CD4-positive, alpha-beta memory T cell (primary cell): ENCODE measurements at regions not wholly inside any gene's neighbourhood (a gene's known extent, or its start where the extent isn't known, plus 50 kb on each side); places are given as distances from the start of the nearest gene placed in this dataset.

Experiments
- CTCF ChIA-PET: fragments of 350-600 bp; sonication (Branson Sonifier 250); formaldehyde crosslinking; loops from one replicate; lab custom pipeline; 2021; ENCODE audit warnings: inconsistent platforms; ENCODE audit not compliant: partially characterized antibody; lab: Charles Lee
- POLR2A ChIA-PET: fragments of 350-600 bp; sonication (Branson Sonifier 250); formaldehyde crosslinking; loops from one replicate; lab custom pipeline; 2021; ENCODE audit not compliant: partially characterized antibody; lab: Charles Lee
- DNase-seq, 5 donors: peaks; one replicate each; pipeline versions ENCODE4 v3.0.0 to v3.0.0-alpha.2; 2020 to 2022; ENCODE audit warnings: mixed read lengths in 1 of 5
- H3K27ac ChIP-seq: one replicate; pipeline ENCODE4 v1.7.0; 2013; ENCODE audit warnings: low read depth, low read length
- H3K27me3 ChIP-seq: 2 replicates; pipeline ENCODE4 v1.7.0; 2013; ENCODE audit warnings: mild to moderate bottlenecking, low read length, moderate library complexity; ENCODE audit not compliant: insufficient read depth
- H3K36me3 ChIP-seq: 2 replicates; pipeline ENCODE4 v1.7.0; 2013; ENCODE audit warnings: mild to moderate bottlenecking, low read length, moderate library complexity; ENCODE audit not compliant: insufficient read depth
- H3K4me1 ChIP-seq: 2 replicates; pipeline ENCODE4 v1.7.0; 2013; ENCODE audit warnings: mild to moderate bottlenecking, low read length, moderate library complexity; ENCODE audit not compliant: insufficient read depth
- H3K4me3 ChIP-seq, 2 donors: one replicate each; pipeline ENCODE4 v1.7.0; 2013; ENCODE audit warnings: low read length in 2 of 2, mild to moderate bottlenecking in 1 of 2
- H3K9me3 ChIP-seq, 2 donors: one replicate each; pipeline ENCODE4 v1.7.0; 2013; ENCODE audit warnings: low read length in 2 of 2, control low read depth in 1 of 2; ENCODE audit not compliant: control insufficient read depth in 1 of 2
- H3K27ac Mint-ChIP-seq, 7 donors: one replicate each; pipeline ENCODE4 v1.8.0; 2020 to 2021; ENCODE audit warnings: mixed read lengths in 7 of 7, mild to moderate bottlenecking in 6 of 7, inconsistent platforms in 3 of 7, moderate library complexity in 3 of 7
- H3K27me3 Mint-ChIP-seq, 2 donors: one replicate each; pipeline ENCODE4 v1.8.0; 2020 to 2021; ENCODE audit warnings: mixed read lengths in 2 of 2
- H3K36me3 Mint-ChIP-seq, 2 donors: one replicate each; pipeline ENCODE4 v1.8.0; 2020 to 2021; ENCODE audit warnings: mixed read lengths in 2 of 2, inconsistent platforms in 1 of 2, mild to moderate bottlenecking in 1 of 2
- H3K4me1 Mint-ChIP-seq, 4 donors: one replicate each; pipeline ENCODE4 v1.8.0; 2020 to 2021; ENCODE audit warnings: mixed read lengths in 4 of 4, mild to moderate bottlenecking in 1 of 4
- H3K4me3 Mint-ChIP-seq, 8 donors: one replicate each; pipeline ENCODE4 v1.8.0; 2020 to 2021; ENCODE audit warnings: mixed read lengths in 8 of 8, mild to moderate bottlenecking in 7 of 8, moderate library complexity in 6 of 8, inconsistent platforms in 3 of 8
- H3K9me3 Mint-ChIP-seq, 8 donors: one replicate each; pipeline ENCODE4 v1.8.0; 2020 to 2021; ENCODE audit warnings: mixed read lengths in 8 of 8, mild to moderate bottlenecking in 5 of 8, inconsistent platforms in 3 of 8, moderate library complexity in 1 of 8
- intact Hi-C: fragments of 100-400 bp; cut with micrococcal nuclease; formaldehyde crosslinking; loops from one replicate; pipeline ENCODE4 v1.15.1; 2023

DNA sequence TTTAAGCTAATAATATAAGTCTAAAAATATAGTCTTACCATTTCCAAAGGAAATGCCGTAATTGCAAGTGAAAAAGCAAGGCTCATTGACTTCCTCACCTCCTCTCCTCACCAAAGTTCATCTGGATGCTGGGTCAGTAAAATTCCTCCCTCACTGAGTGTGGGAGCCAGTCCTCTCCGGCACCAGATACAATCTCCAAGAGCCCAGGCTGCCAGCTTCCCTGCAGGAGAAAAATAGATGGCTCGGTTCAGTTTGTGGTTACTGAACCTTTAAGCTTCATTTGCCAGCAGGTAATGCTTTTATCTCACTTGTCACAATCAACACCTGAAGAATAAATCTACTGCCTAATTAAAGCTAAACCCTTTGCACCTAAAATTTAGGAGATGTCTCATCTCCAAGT is 115.3 kb upstream of the VLDLR start:
- CTCF ChIA-PET: no interaction called here
- H3K4me1 Mint-ChIP-seq: peaks cover 0 to 1% (median 0%) of the 10 kb centered on the region in 4 donors
- intact Hi-C loops: no loop called here

DNA sequence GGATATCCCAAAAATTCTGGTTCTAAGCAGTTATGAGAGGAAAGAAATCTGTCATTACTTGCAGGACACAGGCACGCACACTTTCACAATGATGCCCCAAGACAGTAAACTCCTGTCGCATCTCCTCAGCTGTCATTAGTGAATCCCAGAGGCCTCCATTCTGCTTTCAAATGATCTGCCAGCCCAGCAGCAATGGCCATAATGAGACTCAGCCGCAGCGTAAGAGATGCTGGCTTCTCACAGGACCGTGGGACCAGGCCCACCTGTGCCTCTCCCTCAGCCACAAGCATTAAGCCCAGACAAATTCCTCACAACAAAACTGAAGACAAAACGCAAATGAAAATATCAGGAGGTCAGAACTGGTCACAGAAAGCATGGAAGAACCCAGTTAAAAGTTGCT is 98.0 kb upstream of the VLDLR start:
- H3K9me3 ChIP-seq: no peaks in the 10 kb centered on the region
- no peaks in the 10 kb centered on the region for H3K36me3 ChIP-seq
- ChIA-PET CTCF (no interaction called here), POLR2A (no interaction called here)
- DNase-seq: no peak
- no peaks in the 10 kb centered on the region for H3K4me1 ChIP-seq
- Mint-ChIP-seq H3K36me3 (no peaks in the 10 kb centered on the region), H3K4me1 (no peaks in the 10 kb centered on the region), H3K27ac (no peak overlapping the region), H3K4me3 (no peak overlapping the region), H3K9me3 (peaks cover 0 to 16% (median 12%) of the 10 kb centered on the region in 8 donors), H3K27me3 (peaks cover 0 to 4% of the 10 kb centered on the region in 2 donors)
- no peak overlapping the region for H3K4me3 ChIP-seq
- H3K27ac ChIP-seq: no peak overlapping the region
- intact Hi-C loops: no loop called here
- no peaks in the 10 kb centered on the region for H3K27me3 ChIP-seq

More for the DNA sequence above, 115.3 kb upstream of the VLDLR start:
- H3K4me3 Mint-ChIP-seq: no peak overlapping the region
- no peak overlapping the region for H3K27ac Mint-ChIP-seq
- peaks cover 1 to 2% of the 10 kb centered on the region in 2 donors for H3K27me3 Mint-ChIP-seq
- no peaks in the 10 kb centered on the region for H3K4me1 ChIP-seq
- no peak overlapping the region for H3K4me3 ChIP-seq
- H3K27ac ChIP-seq: no peak overlapping the region
- no peaks in the 10 kb centered on the region for H3K27me3 ChIP-seq
- no peaks in the 10 kb centered on the region for H3K36me3 Mint-ChIP-seq
- peaks cover 0 to 7% (median under 1%) of the 10 kb centered on the region in 8 donors for H3K9me3 Mint-ChIP-seq
- DNase-seq: no peak
- no peaks in the 10 kb centered on the region for H3K36me3 ChIP-seq
- H3K9me3 ChIP-seq: no peaks in the 10 kb centered on the region
- POLR2A ChIA-PET: no interaction called here

DNA sequence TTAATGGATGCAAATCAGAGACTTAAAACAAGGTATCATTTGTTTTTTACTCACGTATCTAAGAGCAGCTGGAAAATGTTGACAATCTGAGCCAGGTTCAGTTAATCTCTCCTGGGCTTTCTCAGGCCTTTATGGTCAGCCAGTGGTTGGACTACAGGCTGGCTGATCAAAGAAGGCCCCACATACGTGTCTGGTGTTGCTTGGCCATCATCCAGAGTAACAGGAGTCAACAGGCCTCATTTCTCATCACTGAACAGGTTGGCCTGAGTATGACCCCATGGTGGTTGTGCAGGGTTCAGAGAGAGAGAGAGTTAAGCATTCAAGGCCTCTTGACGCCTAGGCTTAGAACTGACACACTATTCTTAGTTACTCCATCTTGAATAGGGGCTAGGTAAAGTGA is 97.0 kb upstream of the VLDLR start:
- peaks cover 0 to 8% (median 5%) of the 10 kb centered on the region in 8 donors for H3K9me3 Mint-ChIP-seq
- no peaks in the 10 kb centered on the region for H3K36me3 Mint-ChIP-seq
- CTCF ChIA-PET: no interaction called here
- no peaks in the 10 kb centered on the region for H3K4me1 Mint-ChIP-seq
- DNase-seq: no peak
- no peak overlapping the region for H3K4me3 Mint-ChIP-seq
- Histone ChIP-seq H3K27ac (no peak overlapping the region), H3K4me1 (no peaks in the 10 kb centered on the region), H3K36me3 (no peaks in the 10 kb centered on the region), H3K9me3 (no peaks in the 10 kb centered on the region), H3K4me3 (no peak overlapping the region), H3K27me3 (no peaks in the 10 kb centered on the region)
- POLR2A ChIA-PET: no interaction called here
- H3K27me3 Mint-ChIP-seq: peaks cover 0 to 4% of the 10 kb centered on the region in 2 donors
- intact Hi-C loops: no loop called here
- no peak overlapping the region for H3K27ac Mint-ChIP-seq

DNA sequence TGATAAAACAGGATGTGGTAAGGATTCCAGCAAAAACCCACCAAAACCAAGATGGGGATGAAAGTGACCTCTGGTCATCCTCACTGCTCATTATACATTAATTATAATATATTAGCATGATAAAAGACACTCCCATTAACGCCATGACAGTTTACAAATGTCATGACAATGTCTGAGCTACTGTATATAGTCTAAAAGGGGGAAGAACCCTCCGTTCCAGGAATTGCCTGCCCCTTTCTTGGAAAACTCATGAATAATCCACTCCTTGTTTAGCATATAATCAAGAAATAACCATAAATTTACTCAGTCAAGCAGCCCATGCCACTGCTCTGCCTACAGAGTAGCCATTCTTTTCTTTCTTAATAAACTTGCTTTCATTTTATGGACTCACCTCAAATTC is 96.4 kb upstream of the VLDLR start:
- Histone ChIP-seq H3K27me3 (no peaks in the 10 kb centered on the region), H3K27ac (no peak overlapping the region), H3K9me3 (no peaks in the 10 kb centered on the region), H3K4me1 (no peaks in the 10 kb centered on the region), H3K36me3 (no peaks in the 10 kb centered on the region), H3K4me3 (no peak overlapping the region)
- intact Hi-C loops: no loop called here
- Mint-ChIP-seq H3K9me3 (peaks cover 0 to 5% (median 2%) of the 10 kb centered on the region in 8 donors), H3K4me3 (no peak overlapping the region), H3K36me3 (no peaks in the 10 kb centered on the region), H3K27ac (no peak overlapping the region), H3K27me3 (peaks cover 0 to 4% of the 10 kb centered on the region in 2 donors), H3K4me1 (no peaks in the 10 kb centered on the region)
- no peak for DNase-seq
- POLR2A ChIA-PET: no interaction called here
- CTCF ChIA-PET: no interaction called here

DNA sequence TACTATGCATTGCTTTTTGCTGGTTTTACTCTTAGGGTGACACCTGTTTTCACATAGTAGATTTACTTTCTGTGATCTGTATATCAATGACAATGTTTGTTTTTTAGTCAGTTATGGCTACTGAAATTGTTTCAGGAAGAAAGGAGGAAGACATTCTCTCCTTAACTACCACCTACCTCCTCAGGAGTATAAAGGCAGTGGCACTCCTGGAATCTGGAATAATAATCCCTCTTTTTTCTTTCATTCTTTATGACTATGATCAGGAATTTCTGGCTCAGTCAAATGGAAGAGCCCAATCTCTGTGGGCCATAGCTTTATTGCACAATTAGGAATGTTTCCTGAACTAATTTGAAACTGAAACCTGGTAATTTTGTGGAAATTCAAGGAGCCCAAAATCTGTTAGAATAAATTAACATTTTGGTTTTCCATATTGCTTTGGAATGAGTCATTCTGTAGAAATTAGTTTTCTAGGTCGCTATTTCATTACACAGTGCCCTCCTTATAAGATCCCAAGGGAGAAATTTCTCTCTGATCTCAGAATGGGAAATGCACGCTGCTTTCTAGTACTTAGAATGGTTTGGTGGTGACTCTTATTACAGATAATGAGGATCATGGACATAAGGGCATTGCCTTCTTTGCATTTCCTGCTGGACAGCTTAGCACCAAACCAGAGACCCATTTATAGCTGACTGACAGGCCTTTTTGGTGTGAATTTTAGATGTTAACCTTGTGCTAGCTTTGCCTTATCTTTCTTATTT is 95.3 kb upstream of the VLDLR start:
- CTCF ChIA-PET: no interaction called here
- no peaks in the 10 kb centered on the region for H3K4me1 Mint-ChIP-seq
- no peak overlapping the region for H3K27ac ChIP-seq
- no peaks in the 10 kb centered on the region for H3K9me3 ChIP-seq
- no peaks in the 10 kb centered on the region for H3K36me3 ChIP-seq
- no peak for DNase-seq
- no peaks in the 10 kb centered on the region for H3K4me1 ChIP-seq
- POLR2A ChIA-PET: no interaction called here
- H3K27me3 ChIP-seq: no peaks in the 10 kb centered on the region
- H3K27ac Mint-ChIP-seq: no peak overlapping the region
- peaks cover 0 to 4% of the 10 kb centered on the region in 2 donors for H3K27me3 Mint-ChIP-seq
- H3K9me3 Mint-ChIP-seq: peaks cover 0 to 2% (median 0%) of the 10 kb centered on the region in 8 donors
- H3K4me3 Mint-ChIP-seq: no peak overlapping the region
- intact Hi-C loops: no loop called here
- no peak overlapping the region for H3K4me3 ChIP-seq
- H3K36me3 Mint-ChIP-seq: no peaks in the 10 kb centered on the region

DNA sequence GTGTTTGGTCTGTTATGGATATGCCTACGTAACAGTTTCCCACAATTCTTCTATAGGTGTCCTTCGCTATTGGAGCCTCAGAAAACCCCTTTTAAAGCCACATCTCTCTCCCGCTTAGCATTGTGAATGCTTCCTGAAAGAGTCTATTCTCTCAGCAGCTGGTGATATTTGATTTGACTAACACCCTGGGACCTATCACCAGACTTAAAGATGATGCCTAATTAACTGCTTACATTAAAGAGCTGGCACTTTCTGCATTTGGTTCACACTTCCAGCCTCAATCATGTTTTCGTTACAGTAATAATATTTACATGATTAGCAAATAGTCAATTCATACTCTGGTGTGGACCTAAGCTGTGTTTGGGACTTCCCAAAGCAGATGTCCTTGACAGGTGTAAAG is 90.1 kb upstream of the VLDLR start:
- no peaks in the 10 kb centered on the region for H3K36me3 Mint-ChIP-seq
- Histone ChIP-seq H3K27ac (no peak overlapping the region), H3K4me3 (no peak overlapping the region), H3K27me3 (no peaks in the 10 kb centered on the region), H3K36me3 (no peaks in the 10 kb centered on the region), H3K4me1 (no peaks in the 10 kb centered on the region), H3K9me3 (no peaks in the 10 kb centered on the region)
- H3K4me3 Mint-ChIP-seq: no peak overlapping the region
- DNase-seq: no peak
- peaks cover 3 to 4% of the 10 kb centered on the region in 2 donors for H3K27me3 Mint-ChIP-seq
- H3K9me3 Mint-ChIP-seq: peaks cover 0 to 4% (median 0%) of the 10 kb centered on the region in 8 donors
- no peaks in the 10 kb centered on the region for H3K4me1 Mint-ChIP-seq
- intact Hi-C loops: no loop called here
- CTCF ChIA-PET: no interaction called here
- no peak overlapping the region for H3K27ac Mint-ChIP-seq
- POLR2A ChIA-PET: no interaction called here

DNA sequence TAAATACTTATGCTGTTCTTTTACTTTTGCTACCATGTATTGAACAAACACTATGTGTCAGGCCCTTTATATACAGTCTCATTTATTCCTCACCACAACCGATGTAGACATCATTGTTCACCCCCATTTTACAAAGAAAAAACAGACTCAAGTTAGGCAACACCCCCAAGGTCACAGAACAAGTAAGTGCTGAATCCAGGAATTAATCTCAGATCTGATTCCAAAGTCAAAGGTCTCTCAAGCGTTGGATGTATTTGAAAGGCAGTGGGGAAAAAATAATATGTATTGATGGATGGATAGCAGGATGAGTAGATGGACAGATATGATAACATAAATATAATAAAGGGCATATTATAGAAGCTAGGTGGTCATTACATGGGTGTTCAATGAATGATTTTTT is 85.1 kb upstream of the VLDLR start:
- POLR2A ChIA-PET: no interaction called here
- Histone ChIP-seq H3K4me3 (no peak overlapping the region), H3K9me3 (no peaks in the 10 kb centered on the region), H3K36me3 (no peaks in the 10 kb centered on the region), H3K4me1 (no peaks in the 10 kb centered on the region), H3K27ac (no peak overlapping the region), H3K27me3 (no peaks in the 10 kb centered on the region)
- H3K9me3 Mint-ChIP-seq: peaks cover 0 to 5% (median 0%) of the 10 kb centered on the region in 8 donors
- H3K4me3 Mint-ChIP-seq: no peak overlapping the region
- H3K27ac Mint-ChIP-seq: no peak overlapping the region
- no peaks in the 10 kb centered on the region for H3K4me1 Mint-ChIP-seq
- DNase-seq: no peak
- intact Hi-C loops: no loop called here
- H3K27me3 Mint-ChIP-seq: peaks cover 2 to 7% of the 10 kb centered on the region in 2 donors
- CTCF ChIA-PET: no interaction called here
- H3K36me3 Mint-ChIP-seq: no peaks in the 10 kb centered on the region
